IMR-90 (cell line): ENCODE measurements at regions not wholly inside any gene's neighbourhood (a gene's known extent, or its start where the extent isn't known, plus 50 kb on each side); places are given as distances from the start of the nearest gene placed in this dataset.

Source experiments
- ATAC-seq: fragments of 200-7000 bp; cut with Tn5 transposase; 2 replicates; pipeline ENCODE4 v1.9.1; 2020; ENCODE audit warnings: low read depth, mild to moderate bottlenecking, moderate library complexity
- BruUV-seq: library from RNA; stranded (reverse); fragments of 400-500 nt; replicated peaks from 2 replicates; lab custom pipeline; 2021; lab: Mats Ljungman, UMichigan
- CTCF ChIA-PET: fragments of 300-600 bp; formaldehyde crosslinking; extraction: SDS; loops from one replicate; lab custom pipeline; 2021; ENCODE audit warnings: antibody characterized with exemption; lab: Yijun Ruan, JAX
- POLR2A ChIA-PET: fragments of 300-600 bp; sonication (Branson Sonifier 250); formaldehyde crosslinking; loops from one replicate; lab custom pipeline; 2022; ENCODE audit warnings: antibody characterized with exemption; ENCODE audit not compliant: unreplicated experiment; lab: Charles Lee
- DNase-seq: peaks from one replicate; pipeline ENCODE4 v3.0.0; 2013
- H2AFZ ChIP-seq: replicated peaks from 2 replicates; pipeline ENCODE3; 2013; ENCODE audit warnings: low read length, mild to moderate bottlenecking; ENCODE audit not compliant: poor library complexity
- H2AK5ac ChIP-seq: 2 replicates; pipeline ENCODE4 v1.6.1; 2013; ENCODE audit warnings: low read depth, low read length, inconsistent platforms
- H2AK9ac ChIP-seq: replicated peaks from 2 replicates; pipeline ENCODE3; 2013; ENCODE audit warnings: mild to moderate bottlenecking, low read depth, low read length, moderate library complexity; ENCODE audit not compliant: poor library complexity
- H2BK120ac ChIP-seq: 2 replicates; pipeline ENCODE4 v1.6.1; 2013; ENCODE audit warnings: low read depth, low read length, inconsistent platforms
- H2BK15ac ChIP-seq: 3 replicates; pipeline ENCODE4 v1.6.1; 2013; ENCODE audit warnings: low read depth, low read length, inconsistent platforms
- H2BK20ac ChIP-seq: 2 replicates; pipeline ENCODE4 v1.6.1; 2013; ENCODE audit warnings: low read depth, mild to moderate bottlenecking, inconsistent platforms, low read length, moderate library complexity
- H2BK5ac ChIP-seq: 2 replicates; pipeline ENCODE4 v1.6.1; 2013; ENCODE audit warnings: mild to moderate bottlenecking, low read depth, low read length, inconsistent platforms; ENCODE audit not compliant: poor library complexity, severe bottlenecking
- H3K14ac ChIP-seq: replicated peaks from 2 replicates; pipeline ENCODE4 v1.6.1; 2013; ENCODE audit warnings: low read depth, low read length, inconsistent platforms
- H3K18ac ChIP-seq: 2 replicates; pipeline ENCODE4 v1.6.1; 2013; ENCODE audit warnings: low read depth, low read length, control low read depth
- H3K23ac ChIP-seq: 2 replicates; pipeline ENCODE4 v1.6.1; 2013; ENCODE audit warnings: low read depth, low read length, inconsistent platforms
- H3K27ac ChIP-seq: 2 replicates; pipeline ENCODE4 v1.5.1; 2013; ENCODE audit warnings: mild to moderate bottlenecking, control low read depth, low read length; ENCODE audit not compliant: insufficient read depth
- H3K27me3 ChIP-seq: 2 replicates; pipeline ENCODE4 v1.6.1; 2013; ENCODE audit warnings: low read length; ENCODE audit not compliant: control insufficient read depth, insufficient read depth
- H3K36me3 ChIP-seq: 2 replicates; pipeline ENCODE4 v1.6.1; 2013; ENCODE audit warnings: low read length, mixed read lengths; ENCODE audit not compliant: control insufficient read depth, insufficient read depth
- H3K4ac ChIP-seq: 2 replicates; pipeline ENCODE4 v1.6.1; 2013; ENCODE audit warnings: low read depth, low read length, inconsistent platforms
- H3K4me1 ChIP-seq: 2 replicates; pipeline ENCODE4 v1.6.1; 2013; ENCODE audit warnings: low read length, mixed read lengths; ENCODE audit not compliant: control insufficient read depth, insufficient read depth
- H3K4me2 ChIP-seq: 2 replicates; pipeline ENCODE4 v1.6.1; 2013; ENCODE audit warnings: low read depth, mild to moderate bottlenecking, control low read depth, low read length, moderate library complexity
- H3K4me3 ChIP-seq: 2 replicates; pipeline ENCODE4 v1.5.1; 2013; ENCODE audit warnings: low read depth, mild to moderate bottlenecking, control low read depth, low read length, moderate library complexity; ENCODE audit not compliant: insufficient read depth
- H3K56ac ChIP-seq: 2 replicates; pipeline ENCODE4 v1.6.1; 2013; ENCODE audit warnings: low read length, inconsistent platforms; ENCODE audit not compliant: insufficient read depth; ENCODE audit errors: extremely low read depth
- H3K79me1 ChIP-seq, 2 experiments: 2 replicates each; pipeline ENCODE4 v1.6.1; 2013; ENCODE audit warnings: low read length in 2 of 2, inconsistent platforms in 1 of 2, low read depth in 1 of 2
- H3K9ac ChIP-seq: 2 replicates; pipeline ENCODE4 v1.6.1; 2013; ENCODE audit warnings: low read depth, low read length, control low read depth
- H3K9me1 ChIP-seq: 2 replicates; pipeline ENCODE4 v1.6.1; 2013; ENCODE audit warnings: low read length, inconsistent platforms; ENCODE audit not compliant: insufficient read depth
- H3K9me3 ChIP-seq: 2 replicates; pipeline ENCODE4 v1.6.1; 2013; ENCODE audit warnings: low read length; ENCODE audit not compliant: control insufficient read depth, insufficient read depth
- H4K20me1 ChIP-seq: 2 replicates; pipeline ENCODE4 v1.6.1; 2013; ENCODE audit warnings: low read length, inconsistent platforms; ENCODE audit not compliant: insufficient read depth
- H4K5ac ChIP-seq: 2 replicates; pipeline ENCODE4 v1.6.1; 2013; ENCODE audit warnings: mild to moderate bottlenecking, low read depth, low read length, control low read depth
- H4K8ac ChIP-seq, 2 experiments: 2 replicates each; pipeline ENCODE4 v1.6.1; 2013; ENCODE audit warnings: low read depth in 2 of 2, low read length in 2 of 2, control low read depth in 1 of 2, inconsistent platforms in 1 of 2
- H4K91ac ChIP-seq: 2 replicates; pipeline ENCODE4 v1.6.1; 2013; ENCODE audit warnings: low read depth, low read length, inconsistent platforms; ENCODE audit not compliant: insufficient read depth
- CEBPB ChIP-seq: IDR thresholded peaks from 2 replicates; pipeline ENCODE4 v1.6.1; 2012; ENCODE audit warnings: low read depth, low read length, improper control_type of control experiment
- CHD1 ChIP-seq: IDR thresholded peaks from 2 replicates; pipeline ENCODE4 v1.6.1; 2012; ENCODE audit warnings: low read depth, low read length, improper control_type of control experiment
- CTCF ChIP-seq: conservative IDR thresholded peaks from 2 replicates; pipeline ENCODE4 v1.5.1; 2012; ENCODE audit warnings: mild to moderate bottlenecking, low read depth, low read length, improper control_type of control experiment
- ELK1 ChIP-seq: fragments of 150-350 bp; IDR thresholded peaks from 2 replicates; pipeline ENCODE4 v1.6.1; 2016; ENCODE audit warnings: low read depth, mild to moderate bottlenecking, low read length, moderate library complexity, borderline replicate concordance
- MAFK ChIP-seq: IDR thresholded peaks from 2 replicates; pipeline ENCODE4 v1.6.1; 2012; ENCODE audit warnings: low read depth, low read length, improper control_type of control experiment
- MAZ ChIP-seq: IDR thresholded peaks from 2 replicates; pipeline ENCODE4 v1.6.1; 2012; ENCODE audit warnings: low read depth, mild to moderate bottlenecking, low read length, improper control_type of control experiment, moderate library complexity, borderline replicate concordance
- MXI1 ChIP-seq: IDR thresholded peaks from 2 replicates; pipeline ENCODE4 v1.6.1; 2012; ENCODE audit warnings: low read depth, mild to moderate bottlenecking, low read length, moderate library complexity, borderline replicate concordance
- NFE2L2 ChIP-seq: fragments of 150-350 bp; IDR thresholded peaks from 2 replicates; pipeline ENCODE4 v1.6.1; 2016; ENCODE audit warnings: low read depth, mild to moderate bottlenecking, low read length
- POLR2A ChIP-seq: IDR thresholded peaks from 2 replicates; pipeline ENCODE4 v1.6.1; 2012; ENCODE audit warnings: mild to moderate bottlenecking, low read depth, low read length
- RAD21 ChIP-seq: IDR thresholded peaks from 2 replicates; pipeline ENCODE4 v1.6.1; 2012; ENCODE audit warnings: low read length, improper control_type of control experiment
- SMC3 ChIP-seq: fragments of 150-350 bp; IDR thresholded peaks from 2 replicates; pipeline ENCODE4 v1.6.1; 2016; ENCODE audit warnings: low read depth, mild to moderate bottlenecking, antibody characterized with exemption, low read length, moderate library complexity
- WGBS, 2 experiments: methylation state at CpG; one replicate each; pipeline versions ENCODE4 v1.1.5 to v1.1.7; 2013; ENCODE audit warnings: missing lambda C conversion rate in 2 of 2; ENCODE audit not compliant: insufficient read length in 1 of 2; ENCODE audit errors: extremely low coverage in 2 of 2; 5-methylcytosine and 5-hydroxymethylcytosine counted together
- dilution Hi-C: fragments of 300-500 bp; cut with HindIII; formaldehyde crosslinking; loops from one replicate; pipeline ENCODE4 v1.14.3; 2018; ENCODE audit warnings: low sequenced_read_pairs; ENCODE audit not compliant: unreplicated experiment
- in situ Hi-C: fragments of 300-500 bp; cut with MboI; formaldehyde crosslinking; loops from 3 replicates; pipeline ENCODE4 v1.14.3; 2019; ENCODE audit warnings: low sequenced_read_pairs, inconsistent platforms, mixed read lengths
- intact Hi-C: fragments of 100-400 bp; cut with micrococcal nuclease; formaldehyde crosslinking; loops from 2 replicates; pipeline ENCODE4 v1.10.0; 2022

GRCh38 chr5:165425594-165425993 lies 1920.2 kb downstream of the MAT2B start:
- no peaks in the 10 kb centered on the region for H3K4me1 ChIP-seq
- intact Hi-C loops, result no loop called here

More at GRCh38 chr5:165425594-165425993, 1920.2 kb downstream of the MAT2B start:
- ChIA-PET POLR2A (no interaction called here), CTCF (no interaction called here)
- H3K4me2 ChIP-seq, result no peak overlapping the region
- TF ChIP-seq SMC3 (no peak), CEBPB (no peak), MXI1 (no peak), MAFK (no peak), CHD1 (no peak), POLR2A (no peak), NFE2L2 (no peak), ELK1 (no peak), RAD21 (no peak), MAZ (no peak), CTCF (no peak)
- no peaks in the 10 kb centered on the region for H4K20me1 ChIP-seq
- H2BK5ac ChIP-seq, result no peak overlapping the region
- H3K56ac ChIP-seq, result no peak overlapping the region
- H3K27me3 ChIP-seq, result no peaks in the 10 kb centered on the region
- H2BK15ac ChIP-seq, result no peak overlapping the region
- no peak overlapping the region for H3K27ac ChIP-seq
- no peak overlapping the region for H3K23ac ChIP-seq
- H2BK20ac ChIP-seq, result no peak overlapping the region
- H3K4ac ChIP-seq, result no peak overlapping the region
- BruUV-seq, result no TSS peak
- H2AK5ac ChIP-seq, result no peak overlapping the region
- H4K91ac ChIP-seq, result no peak overlapping the region
- H3K9me1 ChIP-seq, result no peaks in the 10 kb centered on the region
- no peak for DNase-seq
- no peak overlapping the region for H2BK120ac ChIP-seq
- no peak overlapping the region for H3K14ac ChIP-seq
- in situ Hi-C loops (no loop called here), dilution Hi-C loops (no loop called here)
- WGBS, 2 experiments, result no CpG with 5 or more reads among the region's 4 CpGs
- no peak overlapping the region for H4K8ac ChIP-seq
- no peak for ATAC-seq
- H3K79me1 ChIP-seq, result no peaks in the 10 kb centered on the region
- H4K5ac ChIP-seq, result no peak overlapping the region
- peaks cover 2% of the 10 kb centered on the region; the same call in 1 of the 2 replicates for H3K9me3 ChIP-seq
- no peak overlapping the region for H3K4me3 ChIP-seq
- H3K36me3 ChIP-seq, result no peaks in the 10 kb centered on the region
- no peak overlapping the region for H2AK9ac ChIP-seq
- no peak overlapping the region for H3K9ac ChIP-seq
- no peak overlapping the region for H2AFZ ChIP-seq
- H3K18ac ChIP-seq, result no peak overlapping the region
